Hepatocyte (in vitro differentiated cells): ENCODE measurements at regions not wholly inside any gene's neighbourhood (a gene's known extent, or its start where the extent isn't known, plus 50 kb on each side); places are given as distances from the start of the nearest gene placed in this dataset.

Experiments
- DNase-seq: peaks from one replicate; pipeline ENCODE4 v3.0.0-alpha.2; 2016; ENCODE audit warnings: low spot score
- H2AFZ ChIP-seq: fragments of 200-600 bp; sonication (generic); 2 replicates; pipeline ENCODE4 v1.6.0; 2016; ENCODE audit warnings: antibody characterized with exemption, mild to moderate bottlenecking
- H3K27ac ChIP-seq: fragments of 200-600 bp; sonication (generic); 2 replicates; pipeline ENCODE4 v1.5.1; 2016; ENCODE audit warnings: mild to moderate bottlenecking
- H3K27me3 ChIP-seq: fragments of 200-600 bp; sonication (generic); 2 replicates; pipeline ENCODE4 v1.6.1; 2016
- H3K36me3 ChIP-seq: fragments of 200-600 bp; sonication (generic); replicated peaks from 2 replicates; pipeline ENCODE4 v1.5.1; 2016; ENCODE audit warnings: low read depth; ENCODE audit not compliant: insufficient read depth
- H3K4me1 ChIP-seq: fragments of 200-600 bp; sonication (generic); 2 replicates; pipeline ENCODE4 v1.5.1; 2016; ENCODE audit warnings: mild to moderate bottlenecking, moderate library complexity; ENCODE audit not compliant: insufficient read depth
- H3K4me2 ChIP-seq: fragments of 200-600 bp; sonication (generic); 2 replicates; pipeline ENCODE4 v1.6.0; 2016
- H3K4me3 ChIP-seq: fragments of 200-600 bp; sonication (generic); 2 replicates; pipeline ENCODE4 v1.5.1; 2016; ENCODE audit warnings: mild to moderate bottlenecking
- H3K79me2 ChIP-seq: fragments of 200-600 bp; sonication (generic); 2 replicates; pipeline ENCODE4 v1.6.0; 2017; ENCODE audit warnings: mild to moderate bottlenecking
- H3K9me2 ChIP-seq: fragments of 200-600 bp; sonication (generic); replicated peaks from 2 replicates; pipeline ENCODE4 v1.6.0; 2017; ENCODE audit warnings: mild to moderate bottlenecking; ENCODE audit not compliant: insufficient read depth
- H3K9me3 ChIP-seq: fragments of 200-600 bp; sonication (generic); 2 replicates; pipeline ENCODE4 v1.5.1; 2016; ENCODE audit warnings: low read depth, mild to moderate bottlenecking
- H4K20me1 ChIP-seq: fragments of 200-600 bp; sonication (generic); 2 replicates; pipeline ENCODE4 v1.6.0; 2016; ENCODE audit warnings: mild to moderate bottlenecking; ENCODE audit not compliant: insufficient read depth, poor library complexity, severe bottlenecking
- CTCF ChIP-seq: fragments of 200-600 bp; sonication (generic); IDR thresholded peaks from 2 replicates; pipeline ENCODE4 v1.5.1; 2016; ENCODE audit warnings: antibody characterized with exemption, mild to moderate bottlenecking; ENCODE audit not compliant: poor library complexity
- EZH2 ChIP-seq: fragments of 200-600 bp; sonication (generic); IDR thresholded peaks from 2 replicates; pipeline ENCODE4 v1.6.1; 2016; ENCODE audit warnings: antibody characterized with exemption, mild to moderate bottlenecking, borderline replicate concordance
- EZH2phosphoT487 ChIP-seq: fragments of 200-600 bp; sonication (generic); IDR thresholded peaks from one replicate; pipeline ENCODE4 v1.6.1; 2018; ENCODE audit warnings: antibody characterized with exemption, mild to moderate bottlenecking, low read depth, moderate library complexity; ENCODE audit not compliant: unreplicated experiment, severe bottlenecking
- WGBS: methylation state at CpG from one replicate; pipeline ENCODE4 v1.1.6; 2016; ENCODE audit warnings: low lambda C conversion rate; ENCODE audit errors: missing lambda C conversion rate; 5-methylcytosine and 5-hydroxymethylcytosine counted together

GRCh38 chr12:92603741-92604432 is 98.9 kb upstream of the PLEKHG7 start:
- no peak overlapping the region for H3K4me3 ChIP-seq
- H3K27me3 ChIP-seq: no peaks in the 10 kb centered on the region
- H3K4me1 ChIP-seq: no peaks in the 10 kb centered on the region
- no peaks in the 10 kb centered on the region for H3K36me3 ChIP-seq
- TF ChIP-seq CTCF: no peak
- TF ChIP-seq EZH2: no peak
- DNase-seq: no peak
- no peak overlapping the region for H2AFZ ChIP-seq
- 86% methylated on average over 2 of the region's 2 CpGs for WGBS
- H3K27ac ChIP-seq: no peak overlapping the region
- no peaks in the 10 kb centered on the region for H3K79me2 ChIP-seq
- no peak overlapping the region for H3K4me2 ChIP-seq
- H3K9me3 ChIP-seq: no peaks in the 10 kb centered on the region
- no peaks in the 10 kb centered on the region for H3K9me2 ChIP-seq
- H4K20me1 ChIP-seq: no peaks in the 10 kb centered on the region

DNA sequence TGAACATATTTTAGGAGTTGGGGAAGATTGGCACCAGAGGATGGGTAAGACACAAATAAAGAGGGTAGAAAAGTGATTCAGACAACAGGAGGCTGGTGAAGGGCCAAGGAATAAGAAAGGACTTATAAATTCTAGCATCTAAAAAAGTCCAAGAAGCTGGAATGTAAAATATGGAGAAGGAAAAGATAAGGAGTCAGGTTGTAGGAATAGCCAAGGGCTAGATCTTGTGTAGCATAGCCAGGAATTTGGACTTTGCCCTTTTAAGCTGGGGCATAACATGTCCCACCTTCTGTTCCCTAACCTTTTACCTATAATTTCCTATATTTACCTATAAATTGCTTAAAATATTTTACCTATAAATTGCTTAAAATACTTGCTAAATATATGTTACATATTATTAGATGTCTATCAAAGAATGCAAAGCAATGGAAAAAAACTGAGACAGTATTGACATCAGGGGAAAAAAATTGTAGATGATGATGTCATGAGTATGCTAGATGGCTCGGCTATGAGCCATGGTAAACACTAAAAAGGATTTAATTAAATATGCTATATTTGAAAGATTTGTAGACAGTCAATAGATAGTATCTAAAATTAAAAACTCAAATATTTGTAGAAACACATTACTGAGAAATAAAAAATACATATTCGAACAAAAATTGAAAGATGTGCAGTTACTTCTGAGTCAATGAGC is 99.7 kb upstream of the PLEKHG7 start:
- H3K27ac ChIP-seq: peak overlapping the region; percentile 79
- no peaks in the 10 kb centered on the region for H3K27me3 ChIP-seq
- 84% methylated on average over 2 of the region's 2 CpGs for WGBS
- peak; percentile 19 for DNase-seq
- H3K79me2 ChIP-seq: no peaks in the 10 kb centered on the region
- H3K4me2 ChIP-seq: no peak overlapping the region
- TF ChIP-seq EZH2phosphoT487: no peak
- no peak for TF ChIP-seq CTCF
- no peak for TF ChIP-seq EZH2
- H3K9me2 ChIP-seq: no peaks in the 10 kb centered on the region
- H3K4me1 ChIP-seq: no peaks in the 10 kb centered on the region
- H2AFZ ChIP-seq: no peak overlapping the region
- H3K9me3 ChIP-seq: no peaks in the 10 kb centered on the region
- H3K4me3 ChIP-seq: no peak overlapping the region
- no peaks in the 10 kb centered on the region for H4K20me1 ChIP-seq
- no peaks in the 10 kb centered on the region for H3K36me3 ChIP-seq

GRCh38 chr12:92602476-92602875 is 100.3 kb upstream of the PLEKHG7 start:
- H3K27ac ChIP-seq: peak overlapping the region; percentile 79
- no peak overlapping the region for H3K4me3 ChIP-seq
- peak; percentile 31 for DNase-seq
- H3K4me1 ChIP-seq: no peaks in the 10 kb centered on the region
- WGBS: 72% methylated on average over 2 of the region's 2 CpGs
- H3K79me2 ChIP-seq: no peaks in the 10 kb centered on the region
- H2AFZ ChIP-seq: no peak overlapping the region
- TF ChIP-seq CTCF (no peak), EZH2 (no peak), EZH2phosphoT487 (no peak)
- no peak overlapping the region for H3K4me2 ChIP-seq
- no peaks in the 10 kb centered on the region for H3K27me3 ChIP-seq
- no peaks in the 10 kb centered on the region for H3K9me3 ChIP-seq
- H4K20me1 ChIP-seq: no peaks in the 10 kb centered on the region
- no peaks in the 10 kb centered on the region for H3K36me3 ChIP-seq
- no peaks in the 10 kb centered on the region for H3K9me2 ChIP-seq
